HG03378 (cell line): ENCODE measurements at regions not wholly inside any gene's neighbourhood (a gene's known extent, or its start where the extent isn't known, plus 50 kb on each side); places are given as distances from the start of the nearest gene placed in this dataset.
"Not testable (repeated sequence)": the region's sequence is repeated elsewhere in the genome, so short reads cannot be mapped to it uniquely, and the experiment has no call there.

ENCODE experiments used
- ATAC-seq: cut with Tn5 transposase; IDR thresholded peaks from one replicate; pipeline ENCODE4 v1.9.1; 2021; ENCODE audit warnings: mild to moderate bottlenecking, moderate library complexity; ENCODE audit not compliant: unreplicated experiment

DNA sequence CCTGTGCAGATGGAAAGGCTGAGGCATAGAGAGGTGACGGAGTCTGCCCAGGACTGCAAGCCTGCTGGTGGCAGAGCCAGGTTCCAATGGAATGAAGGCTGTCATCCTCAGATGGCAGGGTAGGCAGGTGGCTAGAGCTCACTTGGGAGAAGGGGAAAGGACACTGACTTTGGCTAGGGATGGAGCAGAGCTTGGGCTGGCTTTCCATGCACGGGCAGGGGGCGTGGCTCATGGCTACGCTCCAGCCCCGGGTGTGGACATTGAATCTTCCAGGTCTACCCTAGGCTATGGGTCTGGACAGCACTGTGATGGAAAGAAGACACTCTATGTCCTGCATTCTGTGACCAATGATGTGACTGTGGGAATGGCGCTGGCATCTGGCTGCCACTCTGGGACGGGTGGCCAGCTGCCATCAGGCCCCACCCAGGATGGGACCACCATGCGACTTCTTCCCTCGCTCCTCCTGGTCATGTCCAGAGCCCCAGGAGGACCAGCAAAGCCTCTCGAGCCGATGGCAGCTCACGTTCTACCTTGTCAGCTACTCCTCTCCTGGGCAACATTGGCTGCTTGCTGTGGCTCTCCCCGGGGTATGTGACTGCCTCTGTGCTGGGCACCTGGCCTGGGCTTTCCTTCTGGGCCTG, 398.7 kb downstream of the TMEM121 start:
- no peak for ATAC-seq

DNA sequence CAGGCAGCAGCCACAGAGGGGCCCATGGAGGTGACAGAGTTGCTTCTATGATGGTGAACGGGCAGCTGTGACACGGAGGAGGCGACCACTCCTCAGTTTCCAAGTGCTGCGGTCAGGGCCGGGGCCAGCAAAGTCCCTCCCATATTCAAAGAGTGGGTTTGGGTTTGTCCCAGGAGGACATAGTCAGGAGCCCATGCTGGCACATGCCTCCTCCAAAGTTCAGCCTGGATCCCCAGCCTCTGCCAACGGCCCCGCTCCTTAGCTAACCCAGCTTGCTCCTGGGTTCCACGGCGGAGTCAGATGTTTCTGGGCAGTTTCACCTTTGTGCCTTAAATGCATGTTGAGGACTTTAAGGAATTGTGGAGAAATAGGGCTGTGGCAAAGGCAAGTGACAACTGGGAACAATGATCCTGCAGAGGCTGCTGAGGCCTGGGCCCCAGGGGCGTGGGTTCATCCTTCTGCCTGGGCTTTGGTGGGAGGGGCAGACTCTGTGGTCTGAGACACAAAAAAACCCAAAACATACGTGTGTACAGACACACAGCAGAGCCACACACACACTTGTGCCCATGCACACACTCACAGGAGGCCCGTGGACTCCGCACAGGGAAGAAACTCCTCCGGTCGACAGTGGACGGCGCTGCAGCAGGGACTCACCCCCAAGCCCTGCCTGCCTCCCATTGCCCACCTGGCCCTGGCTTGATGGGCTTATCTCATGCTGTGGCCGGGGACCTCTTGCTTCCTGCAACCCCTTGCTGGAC, 399.4 kb downstream of the TMEM121 start:
- no peak for ATAC-seq

DNA sequence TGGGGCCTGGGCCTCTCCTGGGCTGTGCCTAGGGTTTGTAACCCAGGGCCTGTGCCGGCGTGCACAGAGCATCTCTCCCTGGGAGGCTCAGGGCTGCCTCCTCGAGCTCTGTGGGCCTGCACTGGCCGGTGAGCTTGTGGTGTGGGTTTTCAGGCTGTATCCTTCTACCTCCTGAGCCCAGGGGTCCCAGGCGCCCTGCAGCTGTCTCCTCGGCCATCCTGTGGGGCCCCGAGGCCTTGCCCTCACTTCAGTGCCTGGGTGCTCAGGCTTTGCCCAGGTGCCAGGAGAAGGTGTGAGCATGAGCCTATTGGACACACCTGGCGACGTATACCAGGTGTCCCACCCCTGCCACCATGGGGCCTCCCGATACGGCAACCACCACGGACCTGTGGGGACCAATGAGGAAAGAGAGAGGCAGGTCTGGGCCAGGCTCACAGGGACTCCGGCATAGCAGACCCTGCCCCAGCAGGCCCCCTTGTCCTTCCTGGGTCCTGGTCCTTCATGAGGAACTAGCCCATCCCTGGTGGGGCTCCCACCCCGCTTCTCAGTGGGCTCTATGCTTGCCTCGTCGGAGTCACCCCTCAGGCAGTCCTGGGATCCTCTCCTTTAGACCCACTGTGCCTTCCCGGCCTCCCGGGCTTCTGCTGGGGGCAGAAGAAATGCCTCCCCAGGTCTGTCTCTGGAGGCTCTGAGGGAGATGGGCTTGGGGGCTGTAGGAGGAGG, 400.2 kb downstream of the TMEM121 start:
- ATAC-seq = no peak

DNA sequence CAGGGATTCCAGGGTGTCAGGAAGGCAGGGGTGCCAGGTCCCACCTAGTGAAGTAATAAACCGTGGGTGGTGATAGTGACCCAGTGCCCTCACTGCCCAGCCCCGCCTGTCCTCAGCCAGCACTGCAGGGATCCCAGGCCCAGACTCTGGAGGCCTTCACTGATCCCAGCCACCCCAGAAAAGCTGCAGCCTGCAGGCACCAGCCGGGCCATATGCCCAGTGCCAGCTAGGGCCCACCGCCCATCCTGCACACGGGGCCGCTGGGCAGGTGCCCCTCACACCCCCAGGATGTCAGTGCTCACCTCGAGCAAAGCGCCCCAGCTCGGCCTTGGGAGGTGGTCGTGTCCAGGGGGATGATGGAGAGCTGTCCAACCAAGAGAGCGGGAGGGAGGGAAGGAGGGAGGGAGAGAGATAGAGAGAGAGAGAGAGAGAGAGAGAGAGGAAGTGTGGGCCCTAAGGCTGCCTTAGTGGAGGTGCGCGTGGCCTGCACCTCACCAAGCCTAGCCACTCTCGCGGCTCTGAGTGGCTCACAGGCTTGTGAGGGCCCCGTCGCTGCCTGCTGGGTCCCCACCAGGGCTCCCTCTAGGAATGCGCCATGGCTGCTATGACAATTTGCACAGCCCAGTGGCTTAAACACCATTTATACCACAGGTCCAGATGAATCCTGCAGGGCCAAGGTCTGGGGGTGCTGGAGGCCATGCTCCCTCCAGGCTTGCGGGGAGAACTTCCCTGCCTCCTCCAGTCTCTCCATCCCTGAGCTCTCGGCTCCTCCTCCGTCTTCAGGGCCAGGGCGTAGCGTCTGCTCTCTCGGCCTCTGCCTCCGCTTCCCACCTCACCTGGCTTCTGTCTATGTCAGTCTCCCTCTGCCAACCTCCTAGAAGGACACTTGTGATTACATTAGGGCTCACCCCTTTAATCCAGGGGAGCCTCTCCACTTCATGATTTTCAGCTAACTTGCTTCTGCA, 401.0 kb downstream of the TMEM121 start:
- ATAC-seq = no peak

DNA sequence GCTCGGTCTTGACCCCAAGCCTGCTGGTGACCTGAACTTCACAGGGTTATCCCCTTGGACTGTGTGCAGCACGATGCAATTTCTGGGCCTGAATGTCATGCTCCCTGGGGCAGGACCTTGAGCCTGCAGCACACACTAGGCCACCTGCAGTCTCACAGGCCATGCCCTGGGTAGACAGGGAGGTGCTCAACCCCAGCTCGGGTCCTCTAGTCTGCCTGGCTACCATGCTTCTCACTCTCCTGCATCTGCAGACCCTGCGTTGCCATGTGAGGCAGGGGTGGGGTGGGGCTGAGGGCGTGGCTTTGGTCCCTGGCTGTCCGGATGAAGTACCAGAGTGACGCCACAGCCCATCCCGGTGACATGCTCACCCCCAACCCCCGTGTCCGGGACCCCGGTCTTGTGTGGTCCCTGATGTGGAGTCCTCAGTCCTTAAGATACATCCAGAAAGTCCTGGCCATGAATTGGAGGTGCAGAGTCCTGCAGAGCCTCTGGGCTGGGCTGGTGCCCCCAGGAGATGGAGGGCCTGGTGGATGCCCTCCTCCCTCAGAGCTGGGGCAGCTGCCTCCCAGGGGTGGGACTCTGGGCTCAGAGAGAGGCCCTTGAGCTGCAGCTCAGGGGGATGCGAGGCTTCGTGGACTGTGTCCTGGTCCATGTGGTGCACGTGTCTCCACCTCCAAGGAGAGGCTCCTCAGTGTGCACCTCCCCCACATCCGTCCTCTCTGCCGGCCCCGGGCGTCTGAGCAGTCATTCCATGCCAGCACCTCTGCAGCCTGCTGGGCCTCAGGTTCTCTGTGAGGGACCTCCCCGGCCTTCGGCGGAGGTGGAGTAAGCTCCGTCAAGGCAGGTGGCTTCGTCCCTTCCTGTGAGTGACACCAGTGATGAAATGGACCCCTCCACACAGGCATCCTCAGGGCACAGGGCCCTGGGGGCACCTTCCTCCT, 402.1 kb downstream of the TMEM121 start:
- not testable (repeated sequence) for ATAC-seq

DNA sequence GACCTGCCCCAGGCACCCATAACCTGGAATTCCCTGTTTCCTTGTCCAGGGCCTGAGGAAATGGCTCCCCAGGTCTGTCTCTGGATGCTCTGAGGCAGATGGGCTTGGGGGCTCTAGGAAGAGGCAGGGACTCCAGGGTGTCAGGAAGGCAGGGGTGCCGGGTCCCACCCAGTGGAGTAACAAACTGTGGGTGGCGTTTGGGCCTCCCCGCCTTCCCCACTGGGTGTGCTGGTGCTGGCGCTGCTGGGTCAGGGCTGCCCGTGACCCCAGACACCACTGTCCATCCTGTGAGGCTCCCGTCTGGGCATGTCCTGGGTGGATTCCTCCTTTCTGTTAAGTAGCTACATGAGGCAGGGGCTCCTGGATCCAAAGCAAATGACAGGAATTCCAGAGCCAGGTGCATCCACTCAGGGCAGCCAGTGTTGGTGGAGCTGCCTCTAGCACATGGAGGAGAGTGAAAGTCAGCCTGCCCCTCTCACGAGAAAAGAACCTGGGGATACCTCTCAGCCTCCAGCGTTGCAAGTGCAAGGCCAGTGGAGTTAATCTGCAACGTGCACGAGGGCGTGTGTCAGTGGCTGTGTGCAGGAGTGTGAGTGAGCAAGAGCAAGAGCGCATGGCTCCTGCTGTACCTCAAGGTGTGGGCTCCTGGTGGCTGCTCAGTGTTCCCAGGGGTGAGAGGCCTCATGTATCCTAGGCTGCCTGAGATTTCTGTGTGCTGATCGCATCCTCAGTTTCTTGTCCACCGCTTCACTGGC, 403.1 kb downstream of the TMEM121 start:
- ATAC-seq = no peak

DNA sequence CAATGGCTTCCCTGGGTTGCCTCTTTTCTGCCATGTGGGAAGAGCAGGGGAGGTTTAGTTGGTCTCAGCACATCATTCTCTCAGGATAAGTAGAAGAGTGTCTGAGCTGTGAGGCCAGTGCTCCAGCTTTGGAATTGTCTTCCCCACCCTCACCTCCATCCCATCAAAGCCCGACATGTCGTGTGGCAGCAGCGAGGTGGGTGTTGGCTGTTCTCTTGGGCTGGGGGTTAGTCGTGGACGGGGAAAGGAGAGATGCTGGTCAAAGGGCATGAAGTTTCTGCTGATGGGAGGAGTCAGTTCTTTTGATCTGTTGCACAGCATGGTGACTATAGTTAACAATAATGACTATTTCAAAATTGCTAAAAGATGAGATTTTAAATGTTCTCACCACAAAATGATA, 404.2 kb downstream of the TMEM121 start:
- no peak for ATAC-seq

DNA sequence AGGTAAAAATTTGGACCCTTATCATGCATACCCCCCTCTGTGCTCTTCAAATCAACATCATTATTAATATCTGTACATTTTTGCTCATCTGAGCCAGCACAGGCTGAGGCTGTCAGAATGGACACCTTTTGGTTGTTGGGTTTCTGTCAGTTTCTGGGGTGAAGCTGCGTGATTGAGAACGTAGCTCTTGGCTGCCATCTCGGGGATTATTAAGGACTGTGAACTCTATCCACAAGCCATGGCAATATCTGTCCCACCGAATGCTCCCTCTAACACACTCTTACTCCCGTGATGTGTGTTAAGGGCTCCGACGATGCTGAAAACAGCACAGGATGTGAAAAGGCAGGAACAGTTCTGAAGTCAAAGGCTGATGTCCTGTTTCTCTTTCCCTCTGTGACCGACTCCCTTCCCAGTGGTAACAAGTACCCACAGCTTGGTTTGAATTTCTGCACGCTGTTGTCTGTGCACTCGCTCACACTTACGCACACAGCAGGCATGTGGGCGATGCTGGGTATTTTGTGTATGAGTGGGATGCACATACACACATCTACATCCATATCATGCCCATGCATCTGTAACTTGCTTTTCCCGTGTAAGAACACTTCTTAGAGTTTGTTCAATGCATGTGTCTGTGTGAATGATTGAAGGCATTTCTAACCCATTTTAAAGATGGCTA, 405.6 kb downstream of the TMEM121 start:
- no peak for ATAC-seq

DNA sequence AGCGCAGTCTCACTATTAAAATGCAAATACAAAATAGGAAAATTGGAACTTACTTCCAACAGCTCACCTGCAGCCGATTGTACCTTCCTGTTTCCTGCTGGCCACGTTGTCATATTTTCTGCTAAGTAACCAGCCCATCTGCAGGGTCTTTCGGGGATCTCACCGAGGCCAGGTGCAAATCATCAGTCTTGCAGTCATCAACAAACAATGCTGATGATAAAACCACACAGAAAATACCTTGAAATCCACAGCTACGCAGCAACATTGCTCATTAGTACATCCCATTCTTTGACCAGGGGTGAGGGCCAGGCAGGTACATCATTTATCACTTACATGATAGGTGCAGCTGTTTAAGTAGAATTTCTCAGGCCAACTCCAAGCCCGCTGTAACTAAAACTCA, 406.9 kb downstream of the TMEM121 start:
- ATAC-seq = no peak

DNA sequence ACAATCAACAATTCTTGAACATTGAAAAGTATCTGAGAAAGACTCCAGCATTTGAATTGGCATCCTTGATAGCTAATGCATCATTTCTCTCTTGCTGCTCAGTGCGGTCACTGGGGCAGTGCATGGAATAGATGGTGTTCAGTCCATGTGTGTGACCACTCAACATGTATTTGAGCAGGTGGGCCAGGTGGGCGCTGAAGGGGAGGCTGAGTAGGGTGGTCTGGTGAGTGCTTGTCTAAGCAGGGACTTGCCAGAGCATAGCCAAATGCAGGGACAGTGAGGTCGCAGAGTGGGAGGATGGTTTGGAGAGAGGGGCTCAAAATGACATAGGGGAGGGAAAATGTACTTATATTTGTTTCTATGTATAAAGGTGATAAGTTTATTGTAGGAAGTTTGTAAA, 409.0 kb downstream of the TMEM121 start:
- ATAC-seq = no peak

DNA sequence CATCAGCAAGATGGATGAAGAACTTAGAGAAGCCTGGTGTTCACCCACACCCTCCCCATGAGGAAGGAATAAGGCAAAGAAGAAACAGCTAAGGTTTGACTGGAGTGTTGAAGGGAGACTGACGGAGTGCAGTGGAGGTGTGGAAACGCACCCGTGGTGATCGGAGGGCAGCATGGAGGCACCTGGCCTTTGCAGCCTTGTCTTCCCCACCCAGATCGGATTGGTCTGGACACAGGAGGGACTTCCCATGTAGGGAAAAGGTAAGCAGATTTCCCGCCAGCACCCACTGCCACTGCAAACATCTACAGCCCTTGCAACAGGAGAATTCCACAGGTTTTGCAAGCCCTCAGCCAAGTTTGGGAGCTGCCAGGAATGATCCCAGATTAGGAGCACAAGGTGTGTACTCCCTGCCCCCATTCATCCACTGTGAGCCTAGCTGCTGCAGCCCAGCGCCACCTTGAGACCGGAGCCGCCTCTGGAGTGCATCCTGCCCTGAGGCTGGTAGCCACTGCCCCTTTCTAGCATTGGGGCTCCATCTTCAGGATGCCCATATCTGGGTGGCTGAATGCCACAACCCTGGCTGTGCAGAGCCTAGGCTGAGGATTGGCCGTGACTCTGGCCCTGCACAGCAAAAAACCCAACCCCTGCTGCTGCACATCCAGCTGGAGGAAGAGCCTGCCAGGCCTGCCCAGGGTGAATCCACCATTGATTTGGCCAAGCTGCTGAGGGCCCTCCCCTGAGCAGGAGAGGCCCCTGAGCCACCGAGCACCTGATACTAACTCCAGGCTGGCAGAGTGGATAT, 411.1 kb downstream of the TMEM121 start:
- no peak for ATAC-seq

DNA sequence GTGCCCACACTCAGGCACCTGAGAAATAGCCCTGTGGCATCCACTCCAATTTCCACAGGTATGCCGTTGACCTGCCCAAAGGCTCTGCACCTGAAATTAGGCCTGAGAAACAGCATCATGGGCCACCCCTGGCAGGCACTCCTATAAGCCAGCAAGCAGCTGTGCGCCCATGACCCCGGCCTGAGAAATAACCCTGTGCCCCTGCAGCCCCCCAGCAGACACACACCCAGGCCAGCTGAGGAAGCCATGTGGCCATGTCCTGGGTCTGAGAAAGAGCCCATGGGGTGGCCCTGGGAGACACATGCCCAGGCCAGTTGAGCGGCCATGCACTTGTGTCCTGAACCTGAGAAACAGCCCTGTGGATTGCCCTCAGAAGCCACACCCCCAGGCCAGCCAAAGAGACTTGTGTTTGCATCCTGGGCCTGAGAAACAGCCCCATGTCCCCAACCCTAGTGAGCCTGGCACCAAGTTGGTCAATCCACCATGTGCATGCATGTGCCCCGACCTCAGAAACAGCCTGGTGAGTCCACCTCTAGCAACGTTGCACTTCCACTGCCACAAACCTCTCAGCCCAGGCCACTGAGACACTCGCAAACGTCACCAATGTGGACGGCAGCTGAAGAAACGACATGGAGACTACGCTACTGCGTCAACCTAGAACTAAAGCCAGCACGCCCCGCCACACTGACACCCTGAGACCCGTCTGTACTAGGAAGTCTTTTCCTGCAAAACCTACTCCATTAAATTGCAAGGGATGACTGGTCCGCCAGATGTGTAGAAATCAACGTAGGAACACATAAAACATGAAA, 411.9 kb downstream of the TMEM121 start:
- ATAC-seq = no peak

DNA sequence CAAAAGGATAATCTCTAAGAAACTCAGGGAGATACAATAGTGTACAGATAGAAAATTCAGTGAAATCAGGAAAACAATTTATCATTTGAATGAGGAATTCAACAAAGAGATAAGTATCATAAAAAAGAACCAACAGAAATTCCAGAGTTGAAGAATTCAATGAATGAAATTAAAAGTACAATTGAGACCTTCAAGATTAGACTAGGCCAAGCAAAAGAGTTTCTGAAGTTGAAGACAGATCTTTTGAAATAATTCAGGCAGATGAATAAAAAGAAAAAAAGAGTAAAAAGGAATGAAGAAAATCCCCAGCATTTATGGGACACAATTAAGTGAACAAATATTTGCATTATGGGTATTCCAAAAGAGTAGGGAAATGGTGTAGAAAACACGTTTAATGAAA, 412.6 kb downstream of the TMEM121 start:
- no peak for ATAC-seq

DNA sequence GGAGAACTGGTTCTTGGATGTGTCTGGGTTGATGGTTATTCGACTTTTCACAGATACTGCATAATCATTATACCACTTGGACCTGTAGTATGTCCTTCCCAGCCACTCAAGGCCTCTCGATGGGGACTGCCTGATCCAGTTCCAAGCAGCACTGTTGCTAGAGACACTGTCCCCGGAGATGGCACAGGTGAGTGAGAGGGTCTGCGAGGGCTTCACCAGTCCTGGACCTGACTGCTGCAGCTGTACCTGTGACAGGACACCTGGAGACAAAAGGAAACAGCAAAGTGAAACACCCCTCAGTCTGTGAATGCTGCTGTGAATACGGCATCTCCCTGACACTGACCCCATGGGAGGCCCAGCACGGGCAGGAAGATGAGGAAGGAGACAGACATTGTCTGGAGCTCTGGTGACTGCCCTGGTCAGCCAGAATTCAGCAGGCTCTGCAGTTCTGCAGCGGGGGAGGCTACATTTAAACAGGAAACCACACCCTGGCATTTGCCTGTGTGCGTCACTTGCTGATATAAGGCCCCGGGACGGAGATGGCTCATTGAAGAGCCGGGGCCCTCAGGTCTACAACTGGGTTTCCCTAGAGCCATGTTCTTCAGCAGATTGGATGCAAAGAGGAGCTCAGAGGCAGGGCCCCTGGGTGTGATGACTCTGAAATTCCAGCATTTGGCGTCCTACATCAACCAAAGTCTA, 413.6 kb downstream of the TMEM121 start:
- no peak for ATAC-seq

DNA sequence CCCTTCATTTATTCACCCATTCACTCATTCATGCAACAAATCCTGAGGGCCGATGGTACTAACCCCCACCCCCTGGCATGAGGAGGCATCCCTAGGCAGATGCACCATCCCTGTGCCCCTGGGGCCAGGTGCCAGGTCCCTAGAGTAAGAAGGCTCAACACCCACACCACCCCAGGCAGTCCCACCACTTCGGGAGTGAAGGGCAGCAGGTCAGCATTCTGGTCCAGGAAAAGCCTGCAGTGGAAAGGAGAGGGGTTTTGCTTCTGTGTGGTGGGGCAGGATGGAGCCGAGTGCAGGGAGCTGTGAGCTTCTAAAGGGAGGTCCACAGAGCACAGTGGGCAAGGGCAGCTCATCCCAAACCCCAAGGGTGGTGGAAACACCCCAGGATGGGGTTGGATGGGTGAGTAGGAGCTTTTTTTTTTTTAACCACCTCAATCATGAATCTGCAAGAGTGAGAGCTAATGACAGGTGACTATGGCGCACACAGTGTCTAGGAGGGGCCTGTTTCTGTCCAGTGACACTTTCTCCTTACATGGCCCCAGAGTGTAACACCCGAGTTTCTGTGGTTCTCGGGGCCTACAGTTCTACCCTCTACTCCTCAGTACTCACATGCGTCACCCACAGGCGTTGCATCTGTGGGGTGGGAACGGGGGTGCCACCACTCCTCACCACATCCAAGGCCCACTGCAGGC, 414.3 kb downstream of the TMEM121 start:
- ATAC-seq = no peak
